Ectodermal cell (in vitro differentiated cells): ENCODE measurements at regions not wholly inside any gene's neighbourhood (a gene's known extent, or its start where the extent isn't known, plus 50 kb on each side); places are given as distances from the start of the nearest gene placed in this dataset.

Source experiments
- H3K27ac ChIP-seq: 2 replicates; pipeline ENCODE4 v1.7.0; 2013; ENCODE audit warnings: mild to moderate bottlenecking, low read depth, low read length; ENCODE audit not compliant: insufficient read depth, poor library complexity, severe bottlenecking
- H3K27me3 ChIP-seq: 2 replicates; pipeline ENCODE4 v1.7.0; 2013; ENCODE audit warnings: mild to moderate bottlenecking, low read length; ENCODE audit not compliant: insufficient read depth, control insufficient read depth, poor library complexity, severe bottlenecking
- H3K36me3 ChIP-seq: one replicate; pipeline ENCODE4 v1.7.0; 2013; ENCODE audit warnings: low read length; ENCODE audit not compliant: control insufficient read depth, insufficient read depth
- H3K4me1 ChIP-seq: one replicate; pipeline ENCODE4 v1.7.0; 2013; ENCODE audit warnings: low read length; ENCODE audit not compliant: control insufficient read depth, insufficient read depth
- H3K4me3 ChIP-seq: 2 replicates; pipeline ENCODE4 v1.7.0; 2013; ENCODE audit warnings: low read depth, low read length, control low read depth; ENCODE audit not compliant: insufficient read depth
- H3K9me3 ChIP-seq: 2 replicates; pipeline ENCODE4 v1.7.0; 2013; ENCODE audit warnings: mild to moderate bottlenecking, low read length, moderate library complexity; ENCODE audit not compliant: control insufficient read depth
- whole genome bisulfite sequencing, 2 experiments: methylation state at CpG; one replicate each; pipeline ENCODE4 v1.1.7; 2013; ENCODE audit warnings: missing lambda C conversion rate in 2 of 2; 5-methylcytosine and 5-hydroxymethylcytosine counted together

- no peak overlapping the region for H3K27ac ChIP-seq
- no peak overlapping the region for H3K4me3 ChIP-seq
- no peaks in the 10 kb centered on the region for H3K9me3 ChIP-seq
- no peaks in the 10 kb centered on the region for H3K36me3 ChIP-seq
- no peaks in the 10 kb centered on the region for H3K27me3 ChIP-seq
- no peaks in the 10 kb centered on the region for H3K4me1 ChIP-seq
- 93% methylated on average over 1 of the region's 1 CpG for WGBS, 2 experiments
These were observed 190.9 kb upstream of the RASSF8 start for GRCh38 chr12:25767606-25768005.

- Histone ChIP-seq H3K4me3 (no peak overlapping the region), H3K9me3 (no peaks in the 10 kb centered on the region), H3K27ac (no peak overlapping the region), H3K36me3 (no peaks in the 10 kb centered on the region), H3K27me3 (no peaks in the 10 kb centered on the region), H3K4me1 (no peaks in the 10 kb centered on the region)
- WGBS, 2 experiments: 80 to 94% methylated on average over 1 to 2 of the region's 2 CpGs
These were observed 190.3 kb upstream of the RASSF8 start for GRCh38 chr12:25768151-25768550.

GRCh38 chr12:25769082-25769945, 189.2 kb upstream of the RASSF8 start:
- Histone ChIP-seq H3K9me3 (no peaks in the 10 kb centered on the region), H3K27me3 (no peaks in the 10 kb centered on the region)

GRCh38 chr12:25771041-25771440, 187.4 kb upstream of the RASSF8 start:
- no peaks in the 10 kb centered on the region for H3K36me3 ChIP-seq
- no peaks in the 10 kb centered on the region for H3K4me1 ChIP-seq
- no peak overlapping the region for H3K27ac ChIP-seq
- H3K4me3 ChIP-seq: no peak overlapping the region
- 50 to 54% methylated on average over 2 of the region's 2 CpGs for WGBS, 2 experiments
- H3K27me3 ChIP-seq: no peaks in the 10 kb centered on the region
- no peaks in the 10 kb centered on the region for H3K9me3 ChIP-seq

More at GRCh38 chr12:25769082-25769945, 189.2 kb upstream of the RASSF8 start:
- no peaks in the 10 kb centered on the region for H3K4me1 ChIP-seq
- no peak overlapping the region for H3K4me3 ChIP-seq
- H3K36me3 ChIP-seq: no peaks in the 10 kb centered on the region
- 79 to 91% methylated on average over 5 to 6 of the region's 6 CpGs for WGBS, 2 experiments
- H3K27ac ChIP-seq: no peak overlapping the region

- Histone ChIP-seq H3K27ac (no peak overlapping the region), H3K9me3 (no peaks in the 10 kb centered on the region), H3K4me1 (no peaks in the 10 kb centered on the region), H3K4me3 (no peak overlapping the region), H3K36me3 (no peaks in the 10 kb centered on the region), H3K27me3 (no peaks in the 10 kb centered on the region)
- WGBS, 2 experiments: 77 to 93% methylated on average over 4 of the region's 4 CpGs
These were observed 187.0 kb upstream of the RASSF8 start for GRCh38 chr12:25771476-25771875.

- 90 to 100% methylated on average over 4 of the region's 4 CpGs for WGBS, 2 experiments
- Histone ChIP-seq H3K27me3 (no peaks in the 10 kb centered on the region), H3K4me3 (no peak overlapping the region), H3K4me1 (no peaks in the 10 kb centered on the region), H3K36me3 (no peaks in the 10 kb centered on the region), H3K9me3 (no peaks in the 10 kb centered on the region), H3K27ac (no peak overlapping the region)
These were observed 182.5 kb upstream of the RASSF8 start for GRCh38 chr12:25775968-25776367.

- Histone ChIP-seq H3K4me1 (no peaks in the 10 kb centered on the region), H3K9me3 (no peaks in the 10 kb centered on the region), H3K27ac (no peak overlapping the region), H3K27me3 (no peaks in the 10 kb centered on the region), H3K4me3 (no peak overlapping the region), H3K36me3 (no peaks in the 10 kb centered on the region)
- WGBS, 2 experiments: 82 to 93% methylated on average over 2 to 3 of the region's 3 CpGs
These were observed 177.7 kb upstream of the RASSF8 start for GRCh38 chr12:25780771-25781170.

GRCh38 chr12:25781232-25781631, 177.2 kb upstream of the RASSF8 start:
- 93 to 94% methylated on average over 3 to 4 of the region's 4 CpGs for WGBS, 2 experiments
- Histone ChIP-seq H3K4me3 (no peak overlapping the region), H3K4me1 (no peaks in the 10 kb centered on the region), H3K27ac (no peak overlapping the region), H3K9me3 (no peaks in the 10 kb centered on the region), H3K36me3 (no peaks in the 10 kb centered on the region), H3K27me3 (no peaks in the 10 kb centered on the region)

GRCh38 chr12:25783566-25783965, 174.9 kb upstream of the RASSF8 start:
- Histone ChIP-seq H3K4me3 (no peak overlapping the region), H3K27me3 (no peaks in the 10 kb centered on the region), H3K9me3 (no peaks in the 10 kb centered on the region), H3K4me1 (no peaks in the 10 kb centered on the region), H3K36me3 (no peaks in the 10 kb centered on the region), H3K27ac (no peak overlapping the region)
- 91 to 95% methylated on average over 4 of the region's 5 CpGs for WGBS, 2 experiments

- WGBS, 2 experiments: 81 to 86% methylated on average over 7 of the region's 7 CpGs
- no peaks in the 10 kb centered on the region for H3K36me3 ChIP-seq
- H3K27ac ChIP-seq: no peak overlapping the region
- no peak overlapping the region for H3K4me3 ChIP-seq
- no peaks in the 10 kb centered on the region for H3K4me1 ChIP-seq
- no peaks in the 10 kb centered on the region for H3K9me3 ChIP-seq
- no peaks in the 10 kb centered on the region for H3K27me3 ChIP-seq
These were observed 173.8 kb upstream of the RASSF8 start for GRCh38 chr12:25784669-25785068.
